ENCODE measurements at regions not wholly inside any gene's neighbourhood (a gene's known extent, or its start where the extent isn't known, plus 50 kb on each side); places are given as distances from the start of the nearest gene placed in this dataset.

- TF ChIP-seq CTCF (conservative IDR thresholded peaks at IDR 0.05 in 1 of 2, IDR thresholded peaks at IDR 0.05 in 1 of 2; ENCODE audit: extremely low read depth in 1 of 2, insufficient read depth in 1 of 2, low read depth in 1 of 2, low read length in 2 of 2) (no peak), EZH2 (IDR thresholded peaks at IDR 0.05; ENCODE audit: borderline replicate concordance, low read length) (no peak)
Measured at GRCh38 chr6:148629592-148630465, 117.0 kb upstream of the UST start.

Data from mammary epithelial cell (primary cell).